ENCODE measurements at regions not wholly inside any gene's neighbourhood (a gene's known extent, or its start where the extent isn't known, plus 50 kb on each side); places are given as distances from the start of the nearest gene placed in this dataset.

DNA sequence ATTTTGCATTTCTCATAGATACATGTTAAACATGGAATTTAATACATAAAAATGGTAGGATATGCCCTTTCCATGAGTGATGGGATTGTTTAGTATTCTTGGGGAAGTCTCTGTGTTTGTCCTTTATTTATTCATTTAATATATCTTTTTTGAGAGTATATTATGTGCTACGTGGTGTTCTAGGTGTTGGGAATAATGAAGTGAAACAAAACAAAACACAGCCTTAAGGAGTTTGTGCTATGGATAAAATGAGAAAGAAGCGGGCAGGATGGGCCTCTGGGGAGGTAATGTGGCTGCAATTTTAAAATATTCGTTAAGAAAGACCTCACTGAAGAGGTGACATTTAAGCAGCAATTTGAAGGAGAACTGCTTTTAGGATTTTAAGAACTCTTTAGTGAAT, 851.5 kb downstream of the MAFB start:
- H3K4me1 ChIP-seq: peaks cover 0 to 11% (median 0%) of the 10 kb centered on the region in 9 donors

DNA sequence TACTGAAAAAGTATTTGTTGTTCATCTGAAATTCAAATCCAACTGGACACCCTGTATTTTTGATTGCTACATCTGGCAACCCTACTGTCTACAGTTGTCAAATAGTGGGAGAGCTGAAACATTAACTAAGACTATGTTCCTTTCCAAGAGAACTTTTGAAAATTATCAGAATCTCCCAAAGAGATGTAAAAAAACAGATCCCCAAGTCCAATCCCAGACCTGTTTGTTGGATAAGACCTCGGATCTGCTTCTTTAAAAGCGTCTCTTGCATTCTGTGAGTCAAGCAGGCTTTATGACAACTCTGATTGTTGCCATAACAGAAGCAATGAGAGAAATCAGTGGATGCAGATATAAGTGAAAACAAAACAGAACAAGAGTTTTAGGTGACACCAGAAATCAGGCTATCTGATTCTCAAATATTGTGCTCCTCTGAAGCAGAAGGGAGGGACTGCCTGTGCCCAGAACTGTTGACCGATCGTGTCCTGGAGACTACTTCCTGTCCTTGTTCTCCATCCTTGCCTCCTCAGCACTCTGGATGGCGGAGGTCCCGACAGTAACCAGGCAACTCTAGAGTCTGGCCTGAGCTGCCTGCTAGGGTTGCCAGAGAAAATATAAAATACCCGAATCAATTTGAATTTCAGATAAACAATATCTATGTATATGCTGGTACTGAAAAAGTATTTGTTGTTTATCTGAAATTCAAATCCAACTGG, 853.8 kb downstream of the MAFB start:
- Histone ChIP-seq H3K27ac (peak overlapping the region in 4 of 10 donors; percentile 26 to 39 (median 32)), H3K9me3 (no peaks in the 10 kb centered on the region), H3K4me1 (peaks cover 0 to 11% (median 0%) of the 10 kb centered on the region in 9 donors), H3K36me3 (no peaks in the 10 kb centered on the region), H3K27me3 (no peaks in the 10 kb centered on the region), H3K4me3 (no peak overlapping the region)
- peak; percentile 16 to 18 for DNase-seq
- intact Hi-C loops (cut with DNase I): no loop called here
- 39 to 40% methylated on average over 7 of the region's 7 CpGs for WGBS, 2 donors
- ATAC-seq: peak; percentile 61 to 91 (median 76)
- TF ChIP-seq, protein P1, sequence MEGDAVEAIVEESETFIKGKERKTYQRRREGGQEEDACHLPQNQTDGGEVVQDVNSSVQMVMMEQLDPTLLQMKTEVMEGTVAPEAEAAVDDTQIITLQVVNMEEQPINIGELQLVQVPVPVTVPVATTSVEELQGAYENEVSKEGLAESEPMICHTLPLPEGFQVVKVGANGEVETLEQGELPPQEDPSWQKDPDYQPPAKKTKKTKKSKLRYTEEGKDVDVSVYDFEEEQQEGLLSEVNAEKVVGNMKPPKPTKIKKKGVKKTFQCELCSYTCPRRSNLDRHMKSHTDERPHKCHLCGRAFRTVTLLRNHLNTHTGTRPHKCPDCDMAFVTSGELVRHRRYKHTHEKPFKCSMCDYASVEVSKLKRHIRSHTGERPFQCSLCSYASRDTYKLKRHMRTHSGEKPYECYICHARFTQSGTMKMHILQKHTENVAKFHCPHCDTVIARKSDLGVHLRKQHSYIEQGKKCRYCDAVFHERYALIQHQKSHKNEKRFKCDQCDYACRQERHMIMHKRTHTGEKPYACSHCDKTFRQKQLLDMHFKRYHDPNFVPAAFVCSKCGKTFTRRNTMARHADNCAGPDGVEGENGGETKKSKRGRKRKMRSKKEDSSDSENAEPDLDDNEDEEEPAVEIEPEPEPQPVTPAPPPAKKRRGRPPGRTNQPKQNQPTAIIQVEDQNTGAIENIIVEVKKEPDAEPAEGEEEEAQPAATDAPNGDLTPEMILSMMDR (IDR thresholded peaks at IDR 0.05): no peak

More for the DNA sequence above, 851.5 kb downstream of the MAFB start:
- no peaks in the 10 kb centered on the region for H3K36me3 ChIP-seq
- H3K27me3 ChIP-seq: no peaks in the 10 kb centered on the region
- DNase-seq (no peak), ATAC-seq (no peak)
- intact Hi-C loops (cut with DNase I): no loop called here
- TF ChIP-seq, protein P1 (IDR thresholded peaks at IDR 0.05): no peak
- 83% methylated on average over 3 of the region's 3 CpGs for WGBS, 2 donors
- H3K27ac ChIP-seq: no peak overlapping the region
- H3K9me3 ChIP-seq: no peaks in the 10 kb centered on the region
- no peak overlapping the region for H3K4me3 ChIP-seq

DNA sequence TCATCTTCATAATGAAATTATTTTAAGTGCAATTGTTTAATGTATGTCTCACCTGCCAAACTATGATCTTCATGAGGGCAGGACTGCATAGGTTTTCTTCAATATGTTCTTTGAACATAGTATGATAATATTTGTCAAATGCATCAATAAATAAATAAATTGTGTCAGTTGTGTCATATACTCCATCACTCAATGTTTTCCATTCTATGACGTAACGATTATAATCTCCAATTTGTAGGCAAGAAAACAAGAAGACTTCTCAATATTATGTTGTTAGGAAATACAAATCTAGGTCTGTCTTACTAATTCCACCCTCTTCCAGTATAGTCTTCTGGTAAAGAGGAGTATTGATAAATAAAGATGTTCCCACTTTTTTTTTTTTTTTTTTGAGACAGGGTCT, 858.1 kb downstream of the MAFB start:
- ATAC-seq: no peak
- DNase-seq: no peak
- Histone ChIP-seq H3K9me3 (no peaks in the 10 kb centered on the region), H3K27ac (no peak overlapping the region), H3K27me3 (peaks cover 0 to 4% (median 0%) of the 10 kb centered on the region in 7 donors), H3K4me3 (no peak overlapping the region), H3K36me3 (no peaks in the 10 kb centered on the region), H3K4me1 (peaks cover 0 to 13% (median 4%) of the 10 kb centered on the region in 9 donors)
- 94 to 97% methylated on average over 2 of the region's 2 CpGs for WGBS, 2 donors
- intact Hi-C loops (cut with DNase I): no loop called here
- TF ChIP-seq, protein P1 (IDR thresholded peaks at IDR 0.05): no peak

DNA sequence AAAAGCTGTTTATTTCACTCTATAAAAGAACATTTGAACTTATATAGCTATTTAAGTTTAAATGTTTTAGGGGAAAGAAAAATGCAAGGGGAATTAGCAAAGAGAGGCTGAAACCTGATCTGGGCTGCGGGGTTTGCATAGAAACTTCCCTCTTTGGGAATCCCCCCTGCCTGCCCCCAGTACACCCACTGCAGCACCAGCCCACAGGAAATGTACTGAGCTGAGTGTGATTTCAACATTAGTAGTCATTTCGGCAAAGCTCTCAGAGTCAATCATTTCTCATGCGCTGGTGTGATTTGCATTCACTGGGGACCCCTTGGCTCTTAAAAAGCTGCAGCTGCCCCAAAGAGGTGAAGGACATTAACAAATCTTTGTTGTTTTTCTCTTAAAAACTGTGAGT, 859.4 kb downstream of the MAFB start:
- Histone ChIP-seq H3K4me1 (peaks cover 0 to 10% (median 1%) of the 10 kb centered on the region in 9 donors), H3K9me3 (no peaks in the 10 kb centered on the region), H3K36me3 (no peaks in the 10 kb centered on the region), H3K4me3 (no peak overlapping the region), H3K27me3 (peaks cover 0 to 4% (median 0%) of the 10 kb centered on the region in 7 donors), H3K27ac (no peak overlapping the region)
- intact Hi-C loops (cut with DNase I): loop anchor here in 1 of 10 donors (2.0 kb wide), 1 partner anchor 21 kb away; no protein-coding TSS in a partner anchor
- TF ChIP-seq, protein P1 (IDR thresholded peaks at IDR 0.05): no peak
- 40 to 46% methylated on average over 3 of the region's 3 CpGs for WGBS, 2 donors
- ATAC-seq (no peak), DNase-seq (no peak)
